Gastrocnemius medialis (tissue), 4 donors: ENCODE measurements at regions not wholly inside any gene's neighbourhood (a gene's known extent, or its start where the extent isn't known, plus 50 kb on each side); places are given as distances from the start of the nearest gene placed in this dataset.

Experiments
- CTCF ChIP-seq, 5 experiments: fragments of 450-650 bp in 3 of 5; fragments of 200-600 bp in 2 of 5; sonication (generic) in 2 of 5; IDR thresholded peaks in 4 of 5; conservative IDR thresholded peaks in 1 of 5; 1 replicate in 4 of 5; 2 replicates in 1 of 5; pipeline ENCODE4 v1.5.1; 2016 to 2019; ENCODE audit warnings: antibody characterized with exemption in 5 of 5, mild to moderate bottlenecking in 3 of 5, moderate library complexity in 3 of 5
- POLR2A ChIP-seq, 2 donors: fragments of 450-650 bp; IDR thresholded peaks; one replicate each; pipeline ENCODE4 v1.6.1; 2017; ENCODE audit warnings: antibody characterized with exemption in 2 of 2, mild to moderate bottlenecking in 2 of 2, moderate library complexity in 2 of 2

- TF ChIP-seq CTCF (IDR thresholded peaks at IDR 0.05 in 4 of 5, conservative IDR thresholded peaks at IDR 0.05 in 1 of 5) (no peak), POLR2A (IDR thresholded peaks at IDR 0.05) (no peak)
Measured at GRCh38 chr12:92021666-92022035, 124.0 kb downstream of the BTG1 start.
